ENCODE measurements at regions not wholly inside any gene's neighbourhood (a gene's known extent, or its start where the extent isn't known, plus 50 kb on each side); places are given as distances from the start of the nearest gene placed in this dataset.

DNA sequence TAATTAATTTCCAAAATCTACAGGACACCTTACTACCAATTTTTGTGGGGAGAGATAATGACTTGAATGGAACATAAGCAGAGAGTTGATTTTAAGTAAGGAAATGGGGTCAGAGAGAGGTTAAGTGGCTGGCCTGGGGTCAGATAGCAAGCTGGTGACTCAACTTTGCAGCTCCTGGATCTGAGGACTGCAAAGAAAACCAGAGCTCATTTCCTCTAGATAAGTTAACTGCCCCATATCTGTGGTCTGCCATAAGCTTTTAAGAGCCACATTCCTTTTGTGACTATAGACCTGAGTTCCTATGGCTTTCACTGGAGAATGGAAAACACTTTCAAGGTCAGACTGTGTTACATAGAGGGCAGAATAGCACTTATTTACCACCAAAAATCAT, 201.2 kb upstream of the PRICKLE1 start:
- Histone ChIP-seq H3K27ac (replicated peaks) (no peak overlapping the region), H3K4me3 (replicated peaks; ENCODE audit: insufficient read depth, low read length) (no peak overlapping the region), H3K27me3 (ENCODE audit: insufficient read depth, poor library complexity, severe bottlenecking) (no peaks in the 10 kb centered on the region)
- TF ChIP-seq, protein P1, sequence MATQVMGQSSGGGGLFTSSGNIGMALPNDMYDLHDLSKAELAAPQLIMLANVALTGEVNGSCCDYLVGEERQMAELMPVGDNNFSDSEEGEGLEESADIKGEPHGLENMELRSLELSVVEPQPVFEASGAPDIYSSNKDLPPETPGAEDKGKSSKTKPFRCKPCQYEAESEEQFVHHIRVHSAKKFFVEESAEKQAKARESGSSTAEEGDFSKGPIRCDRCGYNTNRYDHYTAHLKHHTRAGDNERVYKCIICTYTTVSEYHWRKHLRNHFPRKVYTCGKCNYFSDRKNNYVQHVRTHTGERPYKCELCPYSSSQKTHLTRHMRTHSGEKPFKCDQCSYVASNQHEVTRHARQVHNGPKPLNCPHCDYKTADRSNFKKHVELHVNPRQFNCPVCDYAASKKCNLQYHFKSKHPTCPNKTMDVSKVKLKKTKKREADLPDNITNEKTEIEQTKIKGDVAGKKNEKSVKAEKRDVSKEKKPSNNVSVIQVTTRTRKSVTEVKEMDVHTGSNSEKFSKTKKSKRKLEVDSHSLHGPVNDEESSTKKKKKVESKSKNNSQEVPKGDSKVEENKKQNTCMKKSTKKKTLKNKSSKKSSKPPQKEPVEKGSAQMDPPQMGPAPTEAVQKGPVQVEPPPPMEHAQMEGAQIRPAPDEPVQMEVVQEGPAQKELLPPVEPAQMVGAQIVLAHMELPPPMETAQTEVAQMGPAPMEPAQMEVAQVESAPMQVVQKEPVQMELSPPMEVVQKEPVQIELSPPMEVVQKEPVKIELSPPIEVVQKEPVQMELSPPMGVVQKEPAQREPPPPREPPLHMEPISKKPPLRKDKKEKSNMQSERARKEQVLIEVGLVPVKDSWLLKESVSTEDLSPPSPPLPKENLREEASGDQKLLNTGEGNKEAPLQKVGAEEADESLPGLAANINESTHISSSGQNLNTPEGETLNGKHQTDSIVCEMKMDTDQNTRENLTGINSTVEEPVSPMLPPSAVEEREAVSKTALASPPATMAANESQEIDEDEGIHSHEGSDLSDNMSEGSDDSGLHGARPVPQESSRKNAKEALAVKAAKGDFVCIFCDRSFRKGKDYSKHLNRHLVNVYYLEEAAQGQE (IDR thresholded peaks at IDR 0.05; ENCODE audit: insufficient replicate concordance, low read depth): no peak
- TF ChIP-seq, protein P2, sequence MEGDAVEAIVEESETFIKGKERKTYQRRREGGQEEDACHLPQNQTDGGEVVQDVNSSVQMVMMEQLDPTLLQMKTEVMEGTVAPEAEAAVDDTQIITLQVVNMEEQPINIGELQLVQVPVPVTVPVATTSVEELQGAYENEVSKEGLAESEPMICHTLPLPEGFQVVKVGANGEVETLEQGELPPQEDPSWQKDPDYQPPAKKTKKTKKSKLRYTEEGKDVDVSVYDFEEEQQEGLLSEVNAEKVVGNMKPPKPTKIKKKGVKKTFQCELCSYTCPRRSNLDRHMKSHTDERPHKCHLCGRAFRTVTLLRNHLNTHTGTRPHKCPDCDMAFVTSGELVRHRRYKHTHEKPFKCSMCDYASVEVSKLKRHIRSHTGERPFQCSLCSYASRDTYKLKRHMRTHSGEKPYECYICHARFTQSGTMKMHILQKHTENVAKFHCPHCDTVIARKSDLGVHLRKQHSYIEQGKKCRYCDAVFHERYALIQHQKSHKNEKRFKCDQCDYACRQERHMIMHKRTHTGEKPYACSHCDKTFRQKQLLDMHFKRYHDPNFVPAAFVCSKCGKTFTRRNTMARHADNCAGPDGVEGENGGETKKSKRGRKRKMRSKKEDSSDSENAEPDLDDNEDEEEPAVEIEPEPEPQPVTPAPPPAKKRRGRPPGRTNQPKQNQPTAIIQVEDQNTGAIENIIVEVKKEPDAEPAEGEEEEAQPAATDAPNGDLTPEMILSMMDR (IDR thresholded peaks at IDR 0.05; ENCODE audit: insufficient read depth, low read length): no peak
- DNase-seq (ENCODE audit: low read depth in 1 of 2, low spot score in 1 of 2): no peak

DNA sequence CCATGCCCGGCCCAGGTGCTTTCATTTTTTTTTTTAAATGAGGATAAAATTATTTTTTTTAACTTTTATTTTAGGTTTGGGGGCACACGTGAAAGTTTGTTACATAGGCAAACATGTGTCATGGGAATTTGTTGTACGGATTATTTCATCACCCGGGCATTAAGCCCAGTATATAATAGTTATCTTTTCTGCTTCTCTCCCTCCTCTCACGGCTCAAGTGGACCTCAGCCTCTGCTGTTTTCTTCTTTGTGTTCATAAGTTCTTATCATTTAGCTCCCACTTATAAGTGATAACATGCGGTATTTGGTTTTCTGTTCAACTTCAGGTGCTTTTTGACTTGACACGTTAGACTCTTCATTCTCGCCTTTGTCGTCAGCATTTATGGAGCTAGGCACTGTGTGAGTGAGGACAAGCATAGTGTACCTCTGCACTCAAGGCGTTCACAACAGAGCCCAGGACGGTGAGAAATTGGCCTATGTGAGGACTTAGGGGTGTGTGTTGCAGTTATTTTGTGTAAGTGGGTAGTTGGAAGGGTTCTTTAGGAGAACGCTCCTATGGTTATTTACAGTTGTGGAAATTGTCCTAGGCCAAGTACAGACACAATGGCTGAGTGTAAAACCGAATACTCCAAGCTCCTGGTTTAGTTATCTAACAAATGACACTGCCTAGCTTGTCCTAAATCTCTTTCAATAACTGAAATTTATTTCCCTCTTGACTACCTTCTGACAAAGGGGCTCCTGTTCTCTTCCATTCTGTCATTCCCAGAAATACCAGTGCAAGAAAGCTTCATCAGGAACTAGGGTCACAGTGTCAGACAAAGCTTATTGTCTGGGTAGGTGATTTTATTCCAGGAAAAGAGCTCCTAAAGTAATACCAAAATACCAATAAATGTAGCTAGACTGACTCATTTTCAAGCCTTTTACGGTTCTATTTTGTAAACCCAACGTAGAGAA, 200.5 kb upstream of the PRICKLE1 start:
- H3K4me3 ChIP-seq (replicated peaks; ENCODE audit: insufficient read depth, low read length): no peak overlapping the region
- no peak for DNase-seq (ENCODE audit: low read depth in 1 of 2, low spot score in 1 of 2)
- H3K27ac ChIP-seq (replicated peaks): no peak overlapping the region
- TF ChIP-seq POLR2AphosphoS5 (IDR thresholded peaks at IDR 0.05; ENCODE audit: low read depth): no peak
- TF ChIP-seq, protein P2 (IDR thresholded peaks at IDR 0.05; ENCODE audit: insufficient read depth, low read length): no peak
- TF ChIP-seq, protein P1 (IDR thresholded peaks at IDR 0.05; ENCODE audit: insufficient replicate concordance, low read depth): no peak
- TF ChIP-seq GABPA (IDR thresholded peaks at IDR 0.05; ENCODE audit: low read depth): no peak
- TF ChIP-seq SPI1 (IDR thresholded peaks at IDR 0.05; ENCODE audit: borderline replicate concordance, low read depth): no peak
- no peaks in the 10 kb centered on the region for H3K27me3 ChIP-seq (ENCODE audit: insufficient read depth, poor library complexity, severe bottlenecking)

DNA sequence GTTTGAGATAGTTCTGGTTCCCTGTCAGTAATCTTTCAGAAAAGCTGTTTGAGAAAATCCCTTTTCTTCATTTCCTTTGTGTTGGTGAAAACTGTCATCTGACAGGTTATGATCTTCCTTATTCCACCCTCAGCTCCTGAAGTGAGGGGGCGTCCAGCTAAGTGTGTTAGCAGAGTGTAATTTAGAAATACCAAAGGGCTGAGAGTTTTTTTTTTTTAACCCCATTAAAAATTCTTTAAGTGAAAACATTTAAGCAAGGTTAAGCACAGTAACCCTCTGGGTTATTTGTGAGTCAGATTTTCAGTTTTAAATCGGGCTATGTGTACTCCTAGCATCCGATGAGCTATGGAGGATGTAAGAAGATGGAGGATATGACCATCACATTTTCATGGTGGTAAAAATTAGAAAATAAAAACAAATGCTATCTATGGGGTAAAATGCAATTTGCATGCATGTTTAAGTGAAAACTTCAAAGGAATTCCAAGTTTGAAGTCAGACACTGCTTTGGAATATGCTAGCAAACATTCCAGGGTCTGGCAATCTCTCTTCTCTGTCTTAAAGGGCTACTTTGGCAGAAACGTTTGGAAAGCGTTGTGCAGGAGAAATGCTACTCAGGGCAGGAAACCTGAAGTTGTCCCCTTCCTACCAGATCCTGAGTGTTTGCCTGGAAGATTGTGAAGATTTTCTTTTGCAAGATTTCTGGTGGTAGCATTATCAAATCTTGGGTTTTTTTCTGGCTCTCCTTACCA, 197.0 kb upstream of the PRICKLE1 start:
- peaks cover 4% of the 10 kb centered on the region for H3K27me3 ChIP-seq (ENCODE audit: insufficient read depth, poor library complexity, severe bottlenecking)
- H3K27ac ChIP-seq (replicated peaks): no peak overlapping the region
- TF ChIP-seq, protein P2 (IDR thresholded peaks at IDR 0.05; ENCODE audit: insufficient read depth, low read length): no peak
- TF ChIP-seq SPI1 (IDR thresholded peaks at IDR 0.05; ENCODE audit: borderline replicate concordance, low read depth) (no peak), POLR2AphosphoS5 (IDR thresholded peaks at IDR 0.05; ENCODE audit: low read depth) (no peak), GABPA (IDR thresholded peaks at IDR 0.05; ENCODE audit: low read depth) (no peak)
- TF ChIP-seq, protein P1 (IDR thresholded peaks at IDR 0.05; ENCODE audit: insufficient replicate concordance, low read depth): no peak
- DNase-seq (ENCODE audit: low read depth in 1 of 2, low spot score in 1 of 2): no peak
- H3K4me3 ChIP-seq (replicated peaks; ENCODE audit: insufficient read depth, low read length): no peak overlapping the region

All from HL-60 (cell line).